H1 (cell line): ENCODE measurements at regions not wholly inside any gene's neighbourhood (a gene's known extent, or its start where the extent isn't known, plus 50 kb on each side); places are given as distances from the start of the nearest gene placed in this dataset.

ENCODE experiments used
- CREB1 ChIP-seq: IDR thresholded peaks from 2 replicates; pipeline ENCODE4 v1.6.1; 2012; ENCODE audit warnings: inconsistent platforms
- EP300 ChIP-seq, 2 experiments: IDR thresholded peaks; 1 replicate in 1 of 2; 2 replicates in 1 of 2; pipeline ENCODE4 v1.6.1; 2011 to 2012; ENCODE audit warnings: low read depth in 2 of 2, low read length in 2 of 2, mild to moderate bottlenecking in 2 of 2, borderline replicate concordance in 1 of 2, inconsistent platforms in 1 of 2, moderate library complexity in 1 of 2
- EZH2 ChIP-seq: fragments of 200-600 bp; sonication (generic); IDR thresholded peaks from 2 replicates; pipeline ENCODE4 v1.7.1; 2012; ENCODE audit warnings: low read depth, mild to moderate bottlenecking, moderate library complexity, low read length, inconsistent platforms; ENCODE audit not compliant: severe bottlenecking
- HDAC2 ChIP-seq, 2 experiments: fragments of 300-600 bp in 1 of 2; sonication (generic) in 1 of 2; IDR thresholded peaks; 2 replicates each; pipeline ENCODE4 v1.6.1; 2011 to 2012; ENCODE audit warnings: low read depth in 2 of 2, low read length in 2 of 2, mild to moderate bottlenecking in 2 of 2, moderate library complexity in 2 of 2, borderline replicate concordance in 1 of 2, inconsistent platforms in 1 of 2
- JUND ChIP-seq: IDR thresholded peaks from 2 replicates; pipeline ENCODE4 v1.6.1; 2011; ENCODE audit warnings: mild to moderate bottlenecking, improper control_type of control experiment, low read length
- NRF1 ChIP-seq: IDR thresholded peaks from 2 replicates; pipeline ENCODE4 v1.6.1; 2011; ENCODE audit warnings: mild to moderate bottlenecking, low read depth, low read length, improper control_type of control experiment
- RAD21 ChIP-seq, 2 experiments: IDR thresholded peaks in 1 of 2; conservative IDR thresholded peaks in 1 of 2; 2 replicates each; pipeline ENCODE4 v1.6.1; 2011; ENCODE audit warnings: low read depth in 2 of 2, low read length in 2 of 2, improper control_type of control experiment in 1 of 2, inconsistent platforms in 1 of 2, mild to moderate bottlenecking in 1 of 2, moderate library complexity in 1 of 2
- RFX5 ChIP-seq: IDR thresholded peaks from 2 replicates; pipeline ENCODE4 v1.6.1; 2011; ENCODE audit warnings: low read depth, low read length, improper control_type of control experiment, borderline replicate concordance
- SP1 ChIP-seq: IDR thresholded peaks from 2 replicates; pipeline ENCODE4 v1.6.1; 2011; ENCODE audit warnings: low read depth, low read length
- SP2 ChIP-seq: IDR thresholded peaks from 2 replicates; pipeline ENCODE4 v1.6.1; 2012; ENCODE audit warnings: mild to moderate bottlenecking, low read length, inconsistent platforms
- SP4 ChIP-seq: IDR thresholded peaks from 2 replicates; pipeline ENCODE4 v1.6.1; 2012; ENCODE audit warnings: low read length, inconsistent platforms
- SRF ChIP-seq: IDR thresholded peaks from 2 replicates; pipeline ENCODE4 v1.6.1; 2011; ENCODE audit warnings: mild to moderate bottlenecking, low read depth, low read length, moderate library complexity
- SUZ12 ChIP-seq: fragments of 200-600 bp; sonication (generic); IDR thresholded peaks from 2 replicates; pipeline ENCODE4 v1.6.1; 2012; ENCODE audit warnings: mild to moderate bottlenecking, inconsistent platforms, low read length, moderate library complexity, mixed read lengths
- TCF12 ChIP-seq: IDR thresholded peaks from 2 replicates; pipeline ENCODE4 v1.6.1; 2011; ENCODE audit warnings: low read depth, mild to moderate bottlenecking, low read length
- TEAD4 ChIP-seq: IDR thresholded peaks from 2 replicates; pipeline ENCODE4 v1.6.1; 2012; ENCODE audit warnings: low read depth, low read length, inconsistent platforms, mixed read lengths
- TF ChIP-seq, protein P1 (sequence below): IDR thresholded peaks from 2 replicates; pipeline ENCODE4 v1.6.1; 2012; ENCODE audit warnings: inconsistent platforms

DNA sequence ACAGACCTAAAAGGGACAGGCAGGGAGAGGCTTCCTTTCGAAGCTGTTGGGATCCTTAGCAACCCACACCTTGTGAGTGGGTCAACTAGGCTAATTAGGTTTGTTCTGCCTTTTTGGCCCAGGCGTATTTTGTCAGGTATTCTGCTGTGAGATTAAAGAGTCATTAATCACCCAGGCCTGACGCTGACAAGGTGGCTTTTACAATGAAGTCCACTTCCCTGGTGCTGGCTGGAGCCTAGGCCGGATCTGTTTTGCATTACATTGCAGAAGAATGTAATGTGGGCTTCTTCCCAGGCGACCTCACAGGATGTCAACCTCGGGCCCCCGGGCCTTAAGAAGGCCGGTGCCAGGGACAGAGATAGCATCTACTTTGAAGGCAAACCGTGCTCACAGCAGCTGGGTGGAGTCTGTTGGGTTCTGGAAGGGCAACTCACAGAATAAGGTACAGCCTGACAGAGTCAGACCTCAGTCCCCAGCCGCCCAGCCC, 76.9 kb downstream of the HES1 start (continued):
- TF ChIP-seq, protein P1, sequence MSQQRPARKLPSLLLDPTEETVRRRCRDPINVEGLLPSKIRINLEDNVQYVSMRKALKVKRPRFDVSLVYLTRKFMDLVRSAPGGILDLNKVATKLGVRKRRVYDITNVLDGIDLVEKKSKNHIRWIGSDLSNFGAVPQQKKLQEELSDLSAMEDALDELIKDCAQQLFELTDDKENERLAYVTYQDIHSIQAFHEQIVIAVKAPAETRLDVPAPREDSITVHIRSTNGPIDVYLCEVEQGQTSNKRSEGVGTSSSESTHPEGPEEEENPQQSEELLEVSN = no peak
- TF ChIP-seq SP2 (no peak), EZH2 (no peak), RFX5 (no peak), HDAC2 (IDR thresholded peaks at IDR 0.05; ENCODE audit: borderline replicate concordance in 1 of 2, low read depth in 2 of 2, low read length in 2 of 2) (peak; percentile 35 to 37; a peak in 1 of 4 replicates), TCF12 (peak; percentile 65; the same call in 1 of the 2 replicates), TEAD4 (peak; percentile 49), EP300 (IDR thresholded peaks at IDR 0.05; ENCODE audit: borderline replicate concordance in 1 of 2, low read depth in 2 of 2, low read length in 2 of 2) (no peak), SP4 (no peak), SP1 (peak; percentile 61; the same call in 1 of the 2 replicates), SUZ12 (no peak), SRF (no peak), RAD21 (IDR thresholded peaks at IDR 0.05 in 1 of 2, conservative IDR thresholded peaks at IDR 0.05 in 1 of 2; ENCODE audit: low read depth in 2 of 2, low read length in 2 of 2) (peak in 1 of 2 experiments; percentile 17; a peak in 1 of 4 replicates), NRF1 (no peak), JUND (no peak), CREB1 (no peak)
